SK-N-SH (cell line): ENCODE measurements at regions not wholly inside any gene's neighbourhood (a gene's known extent, or its start where the extent isn't known, plus 50 kb on each side); places are given as distances from the start of the nearest gene placed in this dataset.

Source experiments
- CTCF ChIA-PET: fragments of 300-600, 350-600 bp; formaldehyde crosslinking; extraction: SDS; loops from one replicate; lab custom pipeline; 2021; lab: Yijun Ruan, JAX
- POLR2A ChIA-PET: fragments of 350-600 bp; sonication (Branson Sonifier 250); formaldehyde crosslinking; extraction: SDS; loops from one replicate; lab custom pipeline; 2020; ENCODE audit warnings: antibody characterized with exemption, inconsistent platforms; lab: Yijun Ruan, JAX
- DNase-seq: peaks from one replicate; pipeline ENCODE4 v3.0.0; 2012
- H2AFZ ChIP-seq: fragments of 200-600 bp; sonication (generic); 2 replicates; pipeline ENCODE4 v1.8.1; 2016; ENCODE audit warnings: antibody characterized with exemption, mild to moderate bottlenecking, low read depth
- H3F3A ChIP-seq: fragments of 200-600 bp; sonication (generic); replicated peaks from 2 replicates; pipeline ENCODE3; 2016; ENCODE audit warnings: antibody characterized with exemption, mild to moderate bottlenecking; ENCODE audit not compliant: insufficient read depth
- H3K27ac ChIP-seq, 2 experiments: fragments of 200-500 bp in 1 of 2; fragments of 200-600 bp in 1 of 2; sonication (Bioruptor generic) in 1 of 2; sonication (generic), shearing (Covaris generic) in 1 of 2; 2 replicates each; pipeline versions ENCODE4 v1.5.1 to v1.6.1; 2014 to 2016; ENCODE audit warnings: low read depth in 2 of 2, inconsistent platforms in 1 of 2, low read length in 1 of 2, mild to moderate bottlenecking in 1 of 2, mixed read lengths in 1 of 2
- H3K27me3 ChIP-seq: fragments of 200-600 bp; sonication (generic), shearing (Covaris generic); 2 replicates; pipeline ENCODE4 v1.6.1; 2016; ENCODE audit warnings: mixed run types; ENCODE audit not compliant: insufficient read depth
- H3K36me3 ChIP-seq, 2 experiments: fragments of 200-500 bp in 1 of 2; fragments of 200-600 bp in 1 of 2; sonication (Bioruptor generic) in 1 of 2; sonication (generic) in 1 of 2; replicated peaks in 1 of 2; 2 replicates each; pipeline versions ENCODE3 to v1.5.1; 2014 to 2016; ENCODE audit warnings: low read length in 1 of 2, mild to moderate bottlenecking in 1 of 2; ENCODE audit not compliant: insufficient read depth in 2 of 2, control insufficient read depth in 1 of 2
- H3K4me1 ChIP-seq, 2 experiments: fragments of 200-500 bp in 1 of 2; fragments of 200-600 bp in 1 of 2; sonication (Bioruptor generic) in 1 of 2; sonication (generic), shearing (Covaris generic) in 1 of 2; 2 replicates each; pipeline versions ENCODE4 v1.5.1 to v1.6.1; 2014 to 2016; ENCODE audit warnings: low read depth in 1 of 2, low read length in 1 of 2, mixed run types in 1 of 2; ENCODE audit not compliant: insufficient read depth in 2 of 2, control insufficient read depth in 1 of 2
- H3K4me2 ChIP-seq: fragments of 200-600 bp; sonication (generic), shearing (Covaris generic); 2 replicates; pipeline ENCODE4 v1.6.1; 2017; ENCODE audit warnings: mixed run types
- H3K4me3 ChIP-seq, 2 experiments: fragments of 200-500 bp in 1 of 2; fragments of 200-600 bp in 1 of 2; sonication (Bioruptor generic) in 1 of 2; sonication (generic), shearing (Covaris generic) in 1 of 2; 2 replicates each; pipeline versions ENCODE4 v1.5.1 to v1.8.1; 2014 to 2016; ENCODE audit warnings: low read depth in 2 of 2, inconsistent platforms in 1 of 2, low read length in 1 of 2, mild to moderate bottlenecking in 1 of 2, mixed read lengths in 1 of 2, moderate library complexity in 1 of 2
- H3K79me2 ChIP-seq: fragments of 200-600 bp; sonication (generic); 2 replicates; pipeline ENCODE4 v1.8.1; 2017; ENCODE audit warnings: mild to moderate bottlenecking; ENCODE audit not compliant: insufficient read depth
- H3K9ac ChIP-seq: fragments of 200-600 bp; sonication (generic); 2 replicates; pipeline ENCODE4 v1.6.1; 2017; ENCODE audit warnings: mixed run types
- H3K9me2 ChIP-seq: fragments of 200-600 bp; sonication (generic); 2 replicates; pipeline ENCODE4 v1.6.1; 2017; ENCODE audit warnings: mixed run types
- H3K9me3 ChIP-seq: fragments of 200-600 bp; sonication (generic); 2 replicates; pipeline ENCODE4 v1.6.1; 2017; ENCODE audit warnings: mixed run types, mild to moderate bottlenecking, moderate library complexity
- H4K20me1 ChIP-seq: fragments of 200-600 bp; sonication (generic); 2 replicates; pipeline ENCODE4 v1.6.1; 2017; ENCODE audit warnings: mild to moderate bottlenecking, mixed run types; ENCODE audit not compliant: insufficient read depth
- ELF1 ChIP-seq: IDR thresholded peaks from 2 replicates; pipeline ENCODE4 v1.4.0; 2012
- EZH2phosphoT487 ChIP-seq: fragments of 200-600 bp; sonication (generic); IDR thresholded peaks from 2 replicates; pipeline ENCODE4 v1.6.1; 2017; ENCODE audit warnings: low read depth, mixed run types, mild to moderate bottlenecking, antibody characterized with exemption, moderate library complexity, borderline replicate concordance
- FOXJ3 ChIP-seq: sonication (generic); formaldehyde crosslinking; IDR thresholded peaks from 2 replicates; pipeline ENCODE4 v1.5.1; 2020; ENCODE audit warnings: mild to moderate bottlenecking, missing genetic modification reagents
- FOXM1 ChIP-seq: IDR thresholded peaks from 2 replicates; pipeline ENCODE4 v1.4.0; 2012; ENCODE audit warnings: low read depth, mild to moderate bottlenecking
- MEF2A ChIP-seq: IDR thresholded peaks from 2 replicates; pipeline ENCODE4 v1.4.0; 2012; ENCODE audit warnings: low read depth, borderline replicate concordance
- MXI1 ChIP-seq: IDR thresholded peaks from 2 replicates; pipeline ENCODE4 v1.6.1; 2012; ENCODE audit warnings: mild to moderate bottlenecking, low read depth, low read length, improper control_type of control experiment
- NRF1 ChIP-seq: IDR thresholded peaks from 2 replicates; pipeline ENCODE4 v1.6.1; 2012; ENCODE audit warnings: low read depth, mild to moderate bottlenecking, low read length
- RCOR1 ChIP-seq: fragments of 150-350 bp; IDR thresholded peaks from 2 replicates; pipeline ENCODE4 v1.6.1; 2017; ENCODE audit warnings: antibody characterized with exemption, low read length
- SIN3A ChIP-seq: IDR thresholded peaks from 2 replicates; pipeline ENCODE4 v1.6.1; 2012; ENCODE audit warnings: low read depth, mild to moderate bottlenecking, low read length, moderate library complexity, borderline replicate concordance
- TCF12 ChIP-seq: IDR thresholded peaks from 2 replicates; pipeline ENCODE4 v1.4.0; 2012
- TEAD4 ChIP-seq: IDR thresholded peaks from 2 replicates; pipeline ENCODE4 v1.4.0; 2012; ENCODE audit warnings: mild to moderate bottlenecking, borderline replicate concordance; ENCODE audit not compliant: insufficient read depth
- WGBS: methylation state at CpG from one replicate; pipeline ENCODE4 v1.1.6; 2017; ENCODE audit warnings: low lambda C conversion rate; 5-methylcytosine and 5-hydroxymethylcytosine counted together
- TF ChIP-seq, protein P1 (sequence below): fragments of 150-350 bp; IDR thresholded peaks from 2 replicates; pipeline ENCODE4 v1.6.1; 2017; ENCODE audit warnings: antibody characterized with exemption, low read length, low read depth, borderline replicate concordance
- TF ChIP-seq, protein P2 (sequence below): IDR thresholded peaks from 2 replicates; pipeline ENCODE4 v1.6.1; 2012; ENCODE audit warnings: mild to moderate bottlenecking, low read depth, low read length, moderate library complexity
- TF ChIP-seq, protein P3 (sequence below): fragments of 200-600 bp; sonication (generic); IDR thresholded peaks from 2 replicates; pipeline ENCODE4 v1.6.1; 2017; ENCODE audit warnings: antibody characterized with exemption, mild to moderate bottlenecking, moderate library complexity
- TF ChIP-seq, protein P4 (sequence below): IDR thresholded peaks from 2 replicates; pipeline ENCODE4; 2012

DNA sequence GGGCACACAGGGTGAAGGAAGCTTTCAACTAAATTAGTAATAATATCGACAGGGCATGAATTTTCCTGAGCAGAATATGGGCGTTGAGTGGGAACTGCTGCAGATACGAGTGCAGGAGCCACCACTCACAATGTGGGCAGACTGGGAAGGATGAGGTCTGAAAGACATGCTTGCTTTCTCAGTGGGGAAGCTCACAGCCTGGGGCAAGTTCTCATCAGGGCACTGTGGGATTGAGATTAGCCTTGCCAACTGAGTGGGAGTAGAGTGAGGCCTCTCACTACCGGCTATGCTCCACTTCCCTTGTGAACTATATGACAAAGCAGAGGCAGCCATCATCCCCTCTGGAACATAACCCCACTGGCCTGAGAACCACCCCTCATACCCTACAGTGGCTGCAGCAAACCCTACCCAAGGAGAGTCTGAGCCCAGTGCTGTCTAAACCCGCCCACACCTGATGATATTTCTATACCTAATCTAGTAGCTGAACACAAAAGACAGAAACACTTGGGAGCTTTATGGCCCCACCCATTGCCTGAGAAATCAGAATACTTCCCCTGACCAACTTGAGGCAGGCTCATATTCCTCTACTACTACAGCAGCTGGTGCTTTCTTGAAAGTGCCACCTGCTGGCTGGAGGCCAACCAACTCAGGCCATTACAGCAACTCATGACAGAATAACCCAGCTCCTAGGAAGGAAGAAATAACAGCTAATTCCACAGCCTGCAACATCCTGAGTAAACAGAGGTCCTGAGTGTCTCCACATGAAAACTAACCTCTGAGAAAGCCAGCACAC is 173.7 kb upstream of the SPEF2 start:
- H3K4me1 ChIP-seq, result no peaks in the 10 kb centered on the region

DNA sequence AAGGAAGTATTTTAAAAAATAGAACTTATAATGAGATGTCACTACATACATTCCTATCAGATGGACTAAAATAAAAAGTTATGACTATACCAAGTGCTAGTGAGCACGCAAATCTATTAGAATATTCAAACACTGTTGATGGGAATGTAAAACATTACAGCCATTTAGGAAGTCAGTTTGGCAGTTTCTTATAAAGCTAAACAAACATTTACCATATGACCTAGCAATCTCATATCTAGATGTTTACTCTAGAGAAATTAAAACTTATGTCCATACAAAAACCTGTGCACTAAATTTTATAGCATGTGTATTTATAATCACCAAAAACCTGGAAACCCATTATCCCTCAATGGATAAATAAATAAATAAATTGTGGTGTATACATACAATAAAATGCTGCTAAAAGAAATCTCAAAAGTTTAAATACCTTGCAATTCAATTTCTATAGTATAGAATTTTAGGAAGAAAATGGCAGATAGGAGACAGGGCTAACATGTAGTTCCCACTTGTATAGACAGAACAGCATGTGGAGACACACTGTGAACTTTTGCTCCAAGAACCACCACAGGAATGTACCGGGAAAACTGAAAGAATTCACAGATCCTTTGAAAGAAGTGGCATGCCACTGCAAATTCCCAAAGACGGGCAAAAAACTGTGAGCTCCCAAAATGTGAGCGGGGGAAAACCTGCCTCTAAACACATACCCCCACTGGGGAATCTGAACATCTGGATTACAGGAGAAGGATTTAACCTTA is 174.6 kb upstream of the SPEF2 start:
- no peak overlapping the region for H3K27ac ChIP-seq
- no peak overlapping the region for H3K4me2 ChIP-seq
- no peak overlapping the region for H3K4me3 ChIP-seq
- no peaks in the 10 kb centered on the region for H3K27me3 ChIP-seq
- WGBS, result 42% methylated on average over 4 of the region's 4 CpGs
- DNase-seq, result no peak
- H4K20me1 ChIP-seq, result no peaks in the 10 kb centered on the region
- no peaks in the 10 kb centered on the region for H3K9me3 ChIP-seq
- H3K9me2 ChIP-seq, result no peaks in the 10 kb centered on the region
- CTCF ChIA-PET, result no interaction called here
- H3K4me1 ChIP-seq, result no peaks in the 10 kb centered on the region
- POLR2A ChIA-PET, result no interaction called here
- no peak overlapping the region for H2AFZ ChIP-seq
- no peak overlapping the region for H3K9ac ChIP-seq
- no peaks in the 10 kb centered on the region for H3F3A ChIP-seq
- H3K79me2 ChIP-seq, result no peaks in the 10 kb centered on the region
- H3K36me3 ChIP-seq, result no peaks in the 10 kb centered on the region
- TF ChIP-seq RCOR1 (no peak), NRF1 (no peak), TEAD4 (no peak), ELF1 (no peak), EZH2phosphoT487 (no peak), FOXM1 (no peak), MEF2A (no peak), FOXJ3 (no peak), SIN3A (no peak)
- TF ChIP-seq, protein P1, sequence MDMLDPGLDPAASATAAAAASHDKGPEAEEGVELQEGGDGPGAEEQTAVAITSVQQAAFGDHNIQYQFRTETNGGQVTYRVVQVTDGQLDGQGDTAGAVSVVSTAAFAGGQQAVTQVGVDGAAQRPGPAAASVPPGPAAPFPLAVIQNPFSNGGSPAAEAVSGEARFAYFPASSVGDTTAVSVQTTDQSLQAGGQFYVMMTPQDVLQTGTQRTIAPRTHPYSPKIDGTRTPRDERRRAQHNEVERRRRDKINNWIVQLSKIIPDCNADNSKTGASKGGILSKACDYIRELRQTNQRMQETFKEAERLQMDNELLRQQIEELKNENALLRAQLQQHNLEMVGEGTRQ, result no peak
- TF ChIP-seq, protein P2, sequence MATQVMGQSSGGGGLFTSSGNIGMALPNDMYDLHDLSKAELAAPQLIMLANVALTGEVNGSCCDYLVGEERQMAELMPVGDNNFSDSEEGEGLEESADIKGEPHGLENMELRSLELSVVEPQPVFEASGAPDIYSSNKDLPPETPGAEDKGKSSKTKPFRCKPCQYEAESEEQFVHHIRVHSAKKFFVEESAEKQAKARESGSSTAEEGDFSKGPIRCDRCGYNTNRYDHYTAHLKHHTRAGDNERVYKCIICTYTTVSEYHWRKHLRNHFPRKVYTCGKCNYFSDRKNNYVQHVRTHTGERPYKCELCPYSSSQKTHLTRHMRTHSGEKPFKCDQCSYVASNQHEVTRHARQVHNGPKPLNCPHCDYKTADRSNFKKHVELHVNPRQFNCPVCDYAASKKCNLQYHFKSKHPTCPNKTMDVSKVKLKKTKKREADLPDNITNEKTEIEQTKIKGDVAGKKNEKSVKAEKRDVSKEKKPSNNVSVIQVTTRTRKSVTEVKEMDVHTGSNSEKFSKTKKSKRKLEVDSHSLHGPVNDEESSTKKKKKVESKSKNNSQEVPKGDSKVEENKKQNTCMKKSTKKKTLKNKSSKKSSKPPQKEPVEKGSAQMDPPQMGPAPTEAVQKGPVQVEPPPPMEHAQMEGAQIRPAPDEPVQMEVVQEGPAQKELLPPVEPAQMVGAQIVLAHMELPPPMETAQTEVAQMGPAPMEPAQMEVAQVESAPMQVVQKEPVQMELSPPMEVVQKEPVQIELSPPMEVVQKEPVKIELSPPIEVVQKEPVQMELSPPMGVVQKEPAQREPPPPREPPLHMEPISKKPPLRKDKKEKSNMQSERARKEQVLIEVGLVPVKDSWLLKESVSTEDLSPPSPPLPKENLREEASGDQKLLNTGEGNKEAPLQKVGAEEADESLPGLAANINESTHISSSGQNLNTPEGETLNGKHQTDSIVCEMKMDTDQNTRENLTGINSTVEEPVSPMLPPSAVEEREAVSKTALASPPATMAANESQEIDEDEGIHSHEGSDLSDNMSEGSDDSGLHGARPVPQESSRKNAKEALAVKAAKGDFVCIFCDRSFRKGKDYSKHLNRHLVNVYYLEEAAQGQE, result no peak
- TF ChIP-seq, protein P3, sequence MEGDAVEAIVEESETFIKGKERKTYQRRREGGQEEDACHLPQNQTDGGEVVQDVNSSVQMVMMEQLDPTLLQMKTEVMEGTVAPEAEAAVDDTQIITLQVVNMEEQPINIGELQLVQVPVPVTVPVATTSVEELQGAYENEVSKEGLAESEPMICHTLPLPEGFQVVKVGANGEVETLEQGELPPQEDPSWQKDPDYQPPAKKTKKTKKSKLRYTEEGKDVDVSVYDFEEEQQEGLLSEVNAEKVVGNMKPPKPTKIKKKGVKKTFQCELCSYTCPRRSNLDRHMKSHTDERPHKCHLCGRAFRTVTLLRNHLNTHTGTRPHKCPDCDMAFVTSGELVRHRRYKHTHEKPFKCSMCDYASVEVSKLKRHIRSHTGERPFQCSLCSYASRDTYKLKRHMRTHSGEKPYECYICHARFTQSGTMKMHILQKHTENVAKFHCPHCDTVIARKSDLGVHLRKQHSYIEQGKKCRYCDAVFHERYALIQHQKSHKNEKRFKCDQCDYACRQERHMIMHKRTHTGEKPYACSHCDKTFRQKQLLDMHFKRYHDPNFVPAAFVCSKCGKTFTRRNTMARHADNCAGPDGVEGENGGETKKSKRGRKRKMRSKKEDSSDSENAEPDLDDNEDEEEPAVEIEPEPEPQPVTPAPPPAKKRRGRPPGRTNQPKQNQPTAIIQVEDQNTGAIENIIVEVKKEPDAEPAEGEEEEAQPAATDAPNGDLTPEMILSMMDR, result no peak
- TF ChIP-seq, protein P4, sequence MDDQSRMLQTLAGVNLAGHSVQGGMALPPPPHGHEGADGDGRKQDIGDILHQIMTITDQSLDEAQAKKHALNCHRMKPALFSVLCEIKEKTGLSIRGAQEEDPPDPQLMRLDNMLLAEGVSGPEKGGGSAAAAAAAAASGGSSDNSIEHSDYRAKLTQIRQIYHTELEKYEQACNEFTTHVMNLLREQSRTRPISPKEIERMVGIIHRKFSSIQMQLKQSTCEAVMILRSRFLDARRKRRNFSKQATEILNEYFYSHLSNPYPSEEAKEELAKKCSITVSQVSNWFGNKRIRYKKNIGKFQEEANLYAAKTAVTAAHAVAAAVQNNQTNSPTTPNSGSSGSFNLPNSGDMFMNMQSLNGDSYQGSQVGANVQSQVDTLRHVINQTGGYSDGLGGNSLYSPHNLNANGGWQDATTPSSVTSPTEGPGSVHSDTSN, result no peak

More for the DNA sequence above, 173.7 kb upstream of the SPEF2 start:
- Histone ChIP-seq H3F3A (no peaks in the 10 kb centered on the region), H3K36me3 (no peaks in the 10 kb centered on the region), H3K4me3 (no peak overlapping the region), H3K27ac (no peak overlapping the region), H4K20me1 (no peaks in the 10 kb centered on the region), H3K27me3 (no peaks in the 10 kb centered on the region), H3K79me2 (no peaks in the 10 kb centered on the region), H3K4me2 (no peak overlapping the region), H3K9me2 (no peaks in the 10 kb centered on the region), H3K9ac (no peak overlapping the region), H2AFZ (no peak overlapping the region), H3K9me3 (no peaks in the 10 kb centered on the region)
- POLR2A ChIA-PET, result no interaction called here
- no peak for DNase-seq
- TF ChIP-seq TCF12 (no peak), MXI1 (no peak)
- TF ChIP-seq, protein P4, result no peak
- CTCF ChIA-PET, result no interaction called here
- WGBS, result 48% methylated on average over 4 of the region's 5 CpGs
